NCI-H1694 treated with DMSO at 0.1 percent for 48 hours (cell line): ENCODE measurements at regions not wholly inside any gene's neighbourhood (a gene's known extent, or its start where the extent isn't known, plus 50 kb on each side); places are given as distances from the start of the nearest gene placed in this dataset.

Experiments used
- DNase-seq: peaks from one replicate; lab custom pipeline; 2025; lab: John Stamatoyannopoulos, UW

DNA sequence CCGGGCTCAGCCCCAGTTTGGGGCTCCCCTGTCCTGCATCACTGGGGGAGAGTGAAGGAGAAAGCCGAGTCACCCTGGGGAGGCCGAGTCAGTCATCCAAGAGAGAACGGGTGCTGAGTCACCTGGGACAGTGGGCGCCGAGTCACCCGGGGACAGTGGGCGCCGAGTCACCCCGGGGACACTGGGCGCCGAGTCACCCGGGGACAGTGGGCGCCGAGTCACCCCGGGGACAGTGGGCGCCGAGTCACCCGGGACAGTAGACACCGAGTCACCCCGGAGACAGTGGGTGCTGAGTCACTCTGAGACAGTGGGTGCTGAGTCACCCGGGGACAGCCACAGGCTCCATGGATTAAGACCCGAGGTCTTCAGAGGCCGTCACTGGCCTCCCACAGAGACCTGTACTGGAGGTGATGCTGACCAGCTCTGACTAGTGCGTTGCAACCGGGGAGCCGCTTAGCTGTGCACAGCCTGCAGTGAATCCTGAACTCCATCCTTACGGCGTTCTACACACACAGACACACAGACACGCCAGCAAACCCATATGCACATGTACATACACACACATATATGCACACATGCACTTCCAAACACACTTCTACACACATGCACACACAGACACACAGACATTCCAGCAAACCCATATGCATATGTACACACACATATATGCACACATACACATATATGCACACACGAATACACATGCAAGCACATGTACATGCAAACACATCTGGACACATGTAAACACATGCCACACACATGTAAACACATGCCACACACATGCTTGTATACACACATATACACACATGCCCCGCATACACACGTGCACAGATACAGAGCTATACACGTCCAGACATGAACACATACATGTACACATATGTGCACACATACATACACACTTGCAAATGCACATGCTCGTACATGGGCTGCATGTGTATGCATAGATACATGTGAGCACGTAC is 64.9 kb upstream of the GALNT9 start:
- DNase-seq, result no peak

DNA sequence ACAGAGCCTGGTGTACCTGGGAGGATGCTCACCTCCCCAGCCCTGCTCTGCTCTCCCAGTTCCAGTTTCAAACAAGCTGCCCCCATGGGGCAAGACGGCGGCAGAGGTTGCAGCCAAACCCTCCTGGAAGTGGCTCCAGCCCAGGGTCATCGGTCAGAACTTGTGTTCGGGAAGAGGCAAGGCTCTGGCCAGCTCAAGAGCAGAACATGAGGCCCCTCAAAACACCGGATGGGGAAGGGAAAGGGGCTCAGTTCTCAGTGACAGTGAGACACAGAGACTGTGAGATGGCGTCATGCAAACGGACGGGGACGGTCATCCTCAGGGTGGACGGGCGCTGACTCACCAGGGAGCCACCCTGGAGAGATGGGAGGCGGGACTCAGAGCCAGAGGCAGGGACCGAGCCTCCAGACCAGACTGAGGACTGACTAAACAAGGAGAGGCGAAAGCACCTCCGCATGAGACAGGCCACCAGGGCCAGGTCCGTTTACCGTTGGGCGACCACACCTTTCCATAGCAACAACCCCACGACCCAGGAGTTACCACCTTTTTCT is 63.9 kb upstream of the GALNT9 start:
- DNase-seq, result no peak

DNA sequence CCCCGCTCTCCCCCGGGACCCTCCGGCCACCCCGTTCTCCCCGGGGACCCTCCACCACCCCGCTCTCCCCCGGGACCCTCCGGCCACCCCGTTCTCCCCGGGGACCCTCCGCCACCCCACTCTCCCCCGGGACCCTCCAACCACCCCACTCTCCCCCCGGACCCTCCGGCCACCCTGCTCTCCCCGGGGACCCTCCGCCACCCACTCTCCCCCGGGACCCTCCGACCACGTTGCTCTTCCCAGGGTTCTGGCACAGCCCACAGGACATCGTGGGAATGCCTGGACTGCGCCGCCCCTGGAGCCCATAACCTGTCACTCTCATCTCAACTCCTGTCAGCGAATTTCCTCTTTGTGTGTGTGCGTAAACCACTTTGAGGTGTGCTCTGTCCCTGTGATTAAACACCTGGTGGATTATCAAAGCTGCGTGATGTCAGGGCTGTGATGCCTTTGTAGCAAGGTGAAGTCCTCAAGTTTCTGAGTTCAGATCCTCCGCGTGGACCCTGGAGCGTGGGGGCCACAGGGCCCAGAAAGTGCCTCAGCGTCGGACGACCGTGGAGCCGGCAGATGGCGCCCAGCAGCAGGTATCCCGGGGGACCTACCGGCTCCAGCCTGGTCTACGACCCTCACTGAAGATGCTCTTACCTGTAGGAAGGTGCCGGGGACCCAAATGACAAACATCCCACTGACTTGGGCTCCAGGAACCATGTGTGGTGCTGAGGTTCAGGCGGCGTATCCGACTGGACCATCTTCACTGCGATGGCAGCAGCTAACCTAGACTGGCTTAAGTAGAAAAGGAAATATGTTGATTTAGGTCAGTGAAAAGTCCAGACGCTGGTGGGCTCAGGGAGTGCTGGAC is 63.2 kb upstream of the GALNT9 start:
- DNase-seq, result no peak

DNA sequence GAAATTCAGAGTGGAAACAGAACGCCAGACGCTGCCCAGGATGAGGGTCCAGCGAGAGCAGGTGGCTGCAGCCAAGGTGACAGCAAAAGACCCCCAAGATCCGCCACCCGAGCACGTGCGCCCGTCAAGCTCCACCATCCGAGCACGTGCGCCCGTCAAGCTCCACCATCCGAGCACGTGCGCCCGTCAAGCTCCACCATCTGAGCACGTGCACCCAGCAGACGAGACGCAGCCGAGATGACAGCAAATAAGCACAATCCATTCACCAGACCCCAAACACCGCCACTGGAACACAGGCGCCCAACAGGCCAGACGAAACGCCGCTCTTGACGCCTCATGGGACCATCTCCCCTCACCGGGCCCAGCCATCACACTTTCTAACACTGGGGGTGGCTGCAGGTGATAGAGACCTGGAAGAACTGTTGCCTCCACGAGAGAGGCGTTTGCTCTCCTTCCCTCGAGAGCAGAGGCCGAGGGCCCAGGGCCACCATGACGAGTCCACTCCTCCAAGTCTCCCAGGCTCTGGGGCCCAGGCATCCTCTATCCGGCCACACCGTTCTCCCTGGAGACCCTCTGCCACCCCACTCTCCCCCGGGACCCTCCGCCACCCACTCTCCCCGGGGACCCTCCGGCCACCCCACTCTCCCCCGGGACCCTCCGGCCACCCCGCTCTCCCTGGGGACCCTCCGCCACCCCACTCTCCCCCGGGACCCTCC is 62.1 kb upstream of the GALNT9 start:
- no peak for DNase-seq

DNA sequence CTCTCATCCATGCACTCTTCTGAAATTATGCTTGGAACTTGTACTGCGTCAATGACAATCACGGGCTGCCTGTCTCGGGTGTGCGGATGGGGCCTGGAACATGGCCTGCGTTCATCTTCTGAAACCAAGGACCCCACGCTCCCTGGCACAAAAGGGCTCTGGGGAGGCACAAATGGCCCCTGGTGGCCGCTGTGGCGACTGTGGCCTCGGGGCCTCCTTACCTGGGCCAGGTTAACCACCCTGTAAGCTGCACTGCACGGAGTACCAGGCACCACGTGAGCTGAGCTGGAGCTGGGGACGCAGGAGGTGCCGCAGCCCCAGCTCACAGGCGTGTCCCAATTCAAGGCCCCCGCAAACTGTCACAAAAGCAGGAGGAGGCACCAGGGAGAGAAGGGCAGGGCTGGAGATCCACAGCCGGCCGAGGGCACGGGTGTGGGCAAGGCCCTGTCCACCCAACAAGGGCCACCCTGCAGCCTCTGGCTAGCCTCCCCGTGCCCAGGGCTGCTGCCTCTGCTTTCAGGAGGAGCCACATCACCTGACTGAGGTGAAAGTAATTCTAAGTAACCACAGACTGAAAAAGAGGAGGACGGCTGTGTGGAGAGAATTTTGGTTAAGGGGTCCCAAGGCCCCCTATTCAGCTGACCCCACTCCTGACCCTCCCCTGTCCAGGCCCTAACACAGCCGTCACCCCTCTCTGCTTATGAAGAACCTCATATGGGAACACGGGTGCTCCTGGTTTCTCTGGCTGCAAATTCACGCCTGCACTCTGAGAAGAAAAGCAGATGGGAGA is 61.1 kb upstream of the GALNT9 start:
- no peak for DNase-seq

DNA sequence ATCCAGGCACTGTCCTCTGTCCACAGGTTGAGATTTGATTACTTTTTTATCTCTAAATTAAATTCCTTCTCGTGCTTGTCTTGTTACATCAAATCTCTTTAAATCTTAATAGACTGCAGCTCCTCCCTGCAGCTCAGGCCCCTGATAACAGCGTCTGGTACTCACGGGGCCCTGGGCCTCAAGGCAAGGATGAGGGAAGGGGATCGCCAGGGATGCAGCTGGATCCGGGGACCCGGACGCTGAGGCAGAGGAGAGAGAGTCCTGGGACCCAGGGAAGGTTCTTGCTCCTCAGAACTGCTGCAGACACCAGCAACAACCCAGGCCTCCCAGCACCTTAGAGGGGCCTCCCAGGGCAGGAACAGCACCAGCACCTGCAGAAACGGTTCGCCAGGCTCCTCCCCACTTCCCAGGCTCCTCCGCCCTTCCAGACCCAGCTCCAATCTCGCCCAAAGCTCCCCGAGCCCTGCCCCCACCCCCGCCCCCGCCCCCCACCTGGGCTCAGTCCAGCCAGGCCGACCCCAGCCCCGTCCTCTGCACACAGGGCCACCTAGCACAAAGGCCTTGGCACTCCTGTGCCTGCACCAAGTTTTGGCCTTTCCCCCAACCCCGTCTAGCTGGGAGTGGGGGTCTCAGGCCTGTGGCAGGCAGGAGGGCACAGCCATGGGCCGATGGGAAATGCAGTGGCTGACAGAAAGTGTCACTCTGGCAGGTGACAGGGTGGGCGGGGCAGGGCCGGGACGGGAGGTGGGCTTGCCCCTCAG is 60.3 kb upstream of the GALNT9 start:
- DNase-seq, result no peak

DNA sequence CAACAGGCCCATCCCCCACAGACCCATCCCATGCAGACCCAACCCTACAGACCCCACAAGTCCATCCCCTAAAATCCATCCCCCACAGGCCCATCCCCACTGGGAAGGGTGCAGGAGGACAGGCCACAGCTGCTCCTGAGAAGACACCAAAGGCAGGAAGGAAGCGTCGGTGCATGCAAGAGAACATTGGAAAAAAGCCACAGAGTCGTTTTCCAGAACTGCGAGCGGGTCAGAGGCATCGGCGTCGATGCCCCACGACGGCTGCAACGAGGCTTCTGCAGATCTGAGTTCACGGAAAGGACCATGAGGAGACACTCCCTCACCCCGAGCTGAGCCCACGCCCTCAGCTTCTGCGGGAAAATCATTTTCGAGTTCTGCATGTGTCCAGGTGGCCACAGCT is 59.6 kb upstream of the GALNT9 start:
- DNase-seq, result no peak

DNA sequence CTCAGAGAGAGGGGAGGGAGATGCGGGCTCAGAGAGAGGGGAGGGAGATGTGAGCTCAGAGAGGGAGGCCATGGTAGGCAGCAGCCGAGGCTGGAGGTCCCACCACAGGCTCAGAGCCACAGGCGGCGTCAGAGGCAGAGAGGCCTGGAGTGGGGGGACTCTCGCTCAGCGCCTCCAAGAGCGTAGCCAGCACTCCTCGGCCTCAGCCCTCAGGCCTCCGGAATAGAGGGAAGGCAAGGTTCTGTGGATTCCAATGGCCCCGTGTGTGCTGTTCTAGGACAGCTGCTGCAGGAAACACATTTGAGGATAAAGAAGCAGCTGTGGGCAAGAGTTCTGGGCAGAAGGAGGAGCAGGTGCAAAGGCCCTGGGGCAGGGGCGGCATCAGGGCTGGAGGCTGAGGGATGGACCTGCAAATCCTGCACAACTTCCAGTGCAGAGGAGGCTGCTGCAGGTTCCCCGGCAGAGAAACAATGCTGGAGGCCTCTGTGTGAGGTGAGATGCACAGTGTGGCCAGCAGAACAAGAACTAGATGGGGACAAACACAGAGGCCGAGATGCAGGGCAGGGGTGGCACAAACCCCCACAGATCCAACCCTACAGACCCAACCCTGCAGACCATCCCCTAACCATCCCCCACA is 59.1 kb upstream of the GALNT9 start:
- no peak for DNase-seq

DNA sequence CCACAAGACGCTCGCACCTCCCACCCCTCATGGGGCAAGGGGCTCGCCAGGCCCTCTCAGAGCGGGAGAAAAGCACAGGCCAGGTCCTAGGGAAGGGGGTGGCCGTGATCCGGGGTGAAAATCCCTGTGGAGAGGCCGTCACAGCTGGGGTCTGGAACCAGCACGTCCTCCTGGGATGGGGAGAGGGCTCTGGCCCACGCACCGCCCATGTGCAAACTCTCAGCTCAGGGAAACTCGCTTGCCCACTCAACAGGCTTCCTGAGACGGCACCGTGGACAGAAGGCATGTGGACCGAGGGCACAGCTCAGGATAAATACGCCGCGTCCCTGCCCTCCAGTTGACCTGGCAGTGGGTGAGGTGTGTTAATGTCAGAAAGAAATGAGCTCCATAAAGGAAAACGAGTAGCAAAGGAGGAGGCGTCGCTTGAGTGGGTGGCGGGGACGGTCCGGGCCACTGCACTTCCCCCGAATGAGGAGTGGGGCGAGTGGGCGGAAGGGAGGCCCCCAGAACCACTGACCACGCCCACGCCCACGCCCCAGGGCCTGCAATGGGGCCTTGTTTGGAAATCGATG is 57.6 kb upstream of the GALNT9 start:
- no peak for DNase-seq

DNA sequence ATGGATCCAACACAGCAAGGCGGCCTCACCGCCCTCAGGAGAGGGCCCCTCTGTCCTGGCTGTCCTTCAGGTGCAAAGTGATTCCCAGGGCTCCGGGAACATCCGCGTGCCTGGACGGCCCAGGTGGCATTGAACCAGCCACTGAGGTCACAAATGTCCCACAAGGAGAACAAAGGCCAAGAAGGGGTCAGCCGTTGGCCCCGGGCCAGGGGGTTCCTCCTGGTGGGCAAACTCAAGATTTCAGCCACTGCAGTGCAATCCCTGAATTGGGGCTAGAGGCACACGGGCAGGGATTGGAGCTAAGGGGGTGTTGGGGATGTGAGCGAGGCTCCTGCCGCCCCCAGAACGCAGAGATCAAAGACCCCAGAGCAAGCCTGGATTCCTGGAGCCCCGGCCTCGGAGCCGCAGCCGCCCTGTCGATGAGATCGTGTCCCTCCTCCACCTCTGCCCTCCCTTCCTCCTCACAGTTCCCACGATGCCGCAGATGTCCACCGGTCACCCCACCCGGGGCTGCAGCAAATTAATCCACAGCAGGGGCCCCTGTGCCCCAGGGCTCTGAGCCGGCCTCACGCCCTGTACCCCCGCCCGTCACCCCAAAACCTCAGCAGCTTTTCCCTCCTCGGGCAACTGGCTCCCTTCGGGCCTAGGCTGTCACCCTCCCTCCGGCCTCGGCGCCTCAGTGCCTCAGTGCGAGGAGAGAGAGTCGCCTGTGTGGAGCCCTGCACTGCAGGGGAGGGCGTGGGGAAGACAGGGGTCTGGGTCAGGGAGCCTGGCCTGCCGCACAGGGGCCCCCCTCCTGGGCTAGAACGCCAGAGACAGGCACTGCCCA is 56.7 kb upstream of the GALNT9 start:
- no peak for DNase-seq

DNA sequence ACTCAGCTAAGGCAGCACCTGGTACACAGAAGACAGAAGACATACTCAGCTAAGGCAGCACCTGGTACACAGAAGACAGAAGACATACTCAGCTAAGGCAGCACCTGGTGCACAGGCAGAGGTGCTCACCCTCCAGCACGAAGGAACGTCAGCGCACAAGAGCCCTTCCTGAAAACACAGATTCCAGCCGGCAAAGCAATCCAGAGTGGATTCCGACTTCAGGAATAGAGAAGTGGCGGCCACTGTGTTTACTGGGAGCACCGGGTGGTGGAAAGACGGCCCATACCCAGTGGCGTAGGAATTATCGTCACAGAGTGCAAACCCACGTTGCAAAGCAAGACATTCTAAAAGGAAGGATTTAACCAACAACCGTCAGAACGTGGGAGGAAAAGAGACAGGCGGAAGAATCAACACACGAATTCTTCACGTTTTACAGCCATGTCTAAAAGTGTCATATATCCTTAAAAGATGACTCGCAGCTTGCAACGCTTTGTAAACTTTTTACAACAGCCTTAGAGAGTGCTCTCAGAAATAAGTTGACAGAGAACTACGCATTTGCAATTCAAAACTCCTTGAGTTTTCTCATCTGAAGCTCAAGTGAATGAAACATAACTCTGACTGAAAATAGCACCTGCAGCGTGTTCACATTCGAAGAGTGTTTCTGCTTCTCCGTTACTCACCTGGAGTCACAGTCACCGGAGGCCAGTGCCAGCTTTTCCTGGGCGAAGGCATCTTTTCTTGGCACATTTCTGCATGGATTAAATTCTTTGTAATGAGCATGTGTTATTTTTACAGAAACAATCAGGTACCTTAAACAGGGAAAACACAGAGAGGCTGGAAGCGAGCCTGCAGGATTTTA is 55.8 kb upstream of the GALNT9 start:
- DNase-seq, result no peak

DNA sequence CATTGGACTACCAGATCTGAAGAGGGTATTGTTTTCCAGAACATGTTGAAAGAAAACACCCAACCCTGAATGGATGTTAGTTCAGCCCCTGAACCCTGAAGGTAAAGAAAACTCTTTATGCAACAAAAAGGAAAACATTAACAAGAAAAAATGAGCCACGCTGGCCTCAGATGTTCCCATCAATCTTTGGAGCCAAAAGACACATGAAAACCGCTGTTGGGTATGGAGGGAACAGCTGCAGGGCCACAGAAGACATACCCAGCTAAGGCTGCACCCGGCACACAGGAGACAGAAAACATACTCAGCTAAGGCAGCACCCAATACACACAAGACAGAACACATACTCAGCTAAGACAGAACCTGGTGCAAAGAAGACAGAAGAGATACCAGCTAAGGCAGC is 51.3 kb upstream of the GALNT9 start:
- no peak for DNase-seq

DNA sequence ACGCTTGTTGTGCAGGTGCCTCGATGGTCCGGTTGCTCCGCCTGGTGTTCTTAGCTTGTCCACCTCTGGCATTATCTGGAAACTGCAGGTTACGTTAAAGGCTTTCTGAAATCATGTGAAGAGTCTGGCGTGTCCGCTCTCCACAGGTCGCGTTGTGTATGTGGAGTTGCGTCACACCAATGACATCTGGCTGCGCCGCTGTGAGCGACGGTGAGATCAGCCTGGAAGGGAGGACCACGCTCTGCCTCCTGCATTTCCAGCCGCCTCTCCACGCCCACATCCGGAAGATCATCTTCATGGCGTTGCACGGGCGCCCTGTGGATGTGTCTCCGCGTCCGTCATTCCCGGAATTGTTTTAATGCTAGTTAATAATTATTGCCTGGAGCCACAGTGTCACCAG is 50.6 kb upstream of the GALNT9 start:
- no peak for DNase-seq

DNA sequence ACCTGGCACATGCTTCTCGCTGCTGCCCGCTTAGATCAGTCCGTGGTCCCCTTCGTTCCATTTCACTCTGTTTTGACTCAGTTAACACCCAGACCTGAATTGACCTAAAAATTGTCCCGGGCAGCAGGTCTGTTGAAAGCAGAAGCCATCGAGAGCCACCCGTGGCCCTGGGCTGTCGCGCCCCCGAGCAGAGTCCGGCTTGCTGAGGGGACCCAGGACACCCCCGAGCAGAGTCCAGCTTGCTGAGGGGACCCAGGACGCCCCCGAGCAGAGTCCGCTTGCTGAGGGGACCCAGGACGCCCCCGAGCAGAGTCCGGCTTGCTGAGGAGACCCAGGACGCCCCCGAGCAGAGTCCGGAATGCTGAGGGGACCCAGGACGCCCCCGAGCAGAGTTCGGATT is 50.2 kb upstream of the GALNT9 start:
- DNase-seq, result no peak
